GM10266 (cell line): ENCODE measurements at regions not wholly inside any gene's neighbourhood (a gene's known extent, or its start where the extent isn't known, plus 50 kb on each side); places are given as distances from the start of the nearest gene placed in this dataset.

Experiments
- DNase-seq: peaks from one replicate; pipeline ENCODE4 v3.0.0; 2012; ENCODE audit errors: extremely low spot score
- TF ChIP-seq, protein P1 (sequence below): IDR thresholded peaks from 2 replicates; pipeline ENCODE4 v1.5.1; 2012; ENCODE audit warnings: mild to moderate bottlenecking, low read depth; ENCODE audit not compliant: control insufficient read depth, insufficient read depth; ENCODE audit errors: missing control alignments

DNA sequence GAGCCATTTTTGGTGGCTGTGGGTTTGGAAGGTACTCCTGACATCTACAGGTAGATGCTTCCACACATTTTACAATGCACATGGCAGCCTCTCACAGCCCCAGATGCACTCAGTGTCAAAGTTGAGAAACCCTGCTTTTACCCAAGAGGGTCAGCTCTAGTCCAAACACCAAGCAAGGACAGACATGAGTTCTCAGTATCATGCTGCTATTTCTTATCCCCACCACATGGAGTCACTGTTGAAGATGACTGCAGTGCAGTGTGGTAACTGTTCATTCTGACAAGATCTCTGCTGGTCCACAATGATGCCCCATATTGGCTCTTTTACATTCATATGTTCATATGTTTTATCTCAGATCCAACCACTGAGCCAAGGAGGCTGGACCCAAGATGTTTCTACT is 50.5 kb upstream of the SALL1 start:
- TF ChIP-seq, protein P1, sequence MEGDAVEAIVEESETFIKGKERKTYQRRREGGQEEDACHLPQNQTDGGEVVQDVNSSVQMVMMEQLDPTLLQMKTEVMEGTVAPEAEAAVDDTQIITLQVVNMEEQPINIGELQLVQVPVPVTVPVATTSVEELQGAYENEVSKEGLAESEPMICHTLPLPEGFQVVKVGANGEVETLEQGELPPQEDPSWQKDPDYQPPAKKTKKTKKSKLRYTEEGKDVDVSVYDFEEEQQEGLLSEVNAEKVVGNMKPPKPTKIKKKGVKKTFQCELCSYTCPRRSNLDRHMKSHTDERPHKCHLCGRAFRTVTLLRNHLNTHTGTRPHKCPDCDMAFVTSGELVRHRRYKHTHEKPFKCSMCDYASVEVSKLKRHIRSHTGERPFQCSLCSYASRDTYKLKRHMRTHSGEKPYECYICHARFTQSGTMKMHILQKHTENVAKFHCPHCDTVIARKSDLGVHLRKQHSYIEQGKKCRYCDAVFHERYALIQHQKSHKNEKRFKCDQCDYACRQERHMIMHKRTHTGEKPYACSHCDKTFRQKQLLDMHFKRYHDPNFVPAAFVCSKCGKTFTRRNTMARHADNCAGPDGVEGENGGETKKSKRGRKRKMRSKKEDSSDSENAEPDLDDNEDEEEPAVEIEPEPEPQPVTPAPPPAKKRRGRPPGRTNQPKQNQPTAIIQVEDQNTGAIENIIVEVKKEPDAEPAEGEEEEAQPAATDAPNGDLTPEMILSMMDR, result no peak
- DNase-seq, result no peak
